Fibroblast of lung (primary cell): ENCODE measurements at regions not wholly inside any gene's neighbourhood (a gene's known extent, or its start where the extent isn't known, plus 50 kb on each side); places are given as distances from the start of the nearest gene placed in this dataset.

ENCODE experiments used
- DNase-seq, 2 donors: peaks; one replicate each; pipeline versions ENCODE4 v3.0.0 to v3.0.0-alpha.2; 2010; ENCODE audit warnings: low read depth in 2 of 2
- H2AFZ ChIP-seq: 2 replicates; pipeline ENCODE4 v1.5.1; 2012; ENCODE audit warnings: low read length, control low read depth, inconsistent platforms
- H3K27ac ChIP-seq: 2 replicates; pipeline ENCODE4 v1.5.1; 2011; ENCODE audit warnings: low read length, control low read depth; ENCODE audit not compliant: insufficient read depth
- H3K27me3 ChIP-seq: 2 replicates; pipeline ENCODE4 v1.5.1; 2011; ENCODE audit warnings: mild to moderate bottlenecking, low read length; ENCODE audit not compliant: control insufficient read depth, insufficient read depth
- H3K36me3 ChIP-seq: 2 replicates; pipeline ENCODE4 v1.5.1; 2011; ENCODE audit warnings: low read length; ENCODE audit not compliant: control insufficient read depth, insufficient read depth
- H3K4me1 ChIP-seq: 2 replicates; pipeline ENCODE4 v1.5.1; 2011; ENCODE audit warnings: low read length; ENCODE audit not compliant: control insufficient read depth, insufficient read depth; ENCODE audit errors: extremely low read depth
- H3K4me2 ChIP-seq: 2 replicates; pipeline ENCODE4 v1.5.1; 2011; ENCODE audit warnings: low read length, control low read depth; ENCODE audit not compliant: insufficient read depth; ENCODE audit errors: extremely low read depth
- H3K4me3 ChIP-seq, 4 experiments: fragments of 200-600 bp in 1 of 4; sonication (generic) in 1 of 4; replicated peaks in 1 of 4; 2 replicates each; pipeline ENCODE4 v1.5.1; 2011 to 2016; ENCODE audit warnings: low read length in 4 of 4, low read depth in 3 of 4, mild to moderate bottlenecking in 3 of 4, control low read depth in 2 of 4, inconsistent platforms in 1 of 4, mixed read lengths in 1 of 4; ENCODE audit not compliant: insufficient read depth in 1 of 4; ENCODE audit errors: control extremely low read depth in 1 of 4
- H3K79me2 ChIP-seq: 2 replicates; pipeline ENCODE4 v1.5.1; 2012; ENCODE audit warnings: mild to moderate bottlenecking, low read length, inconsistent platforms; ENCODE audit not compliant: control insufficient read depth, insufficient read depth
- H3K9ac ChIP-seq: 2 replicates; pipeline ENCODE4 v1.5.1; 2011; ENCODE audit warnings: mild to moderate bottlenecking, low read length, control low read depth; ENCODE audit not compliant: insufficient read depth
- H3K9me3 ChIP-seq: 2 replicates; pipeline ENCODE4 v1.5.1; 2012; ENCODE audit warnings: low read depth, low read length; ENCODE audit not compliant: control insufficient read depth, insufficient read depth
- H4K20me1 ChIP-seq: 2 replicates; pipeline ENCODE4 v1.5.1; 2011; ENCODE audit warnings: low read length; ENCODE audit not compliant: control insufficient read depth, insufficient read depth; ENCODE audit errors: extremely low read depth
- EZH2 ChIP-seq: IDR thresholded peaks from 2 replicates; pipeline ENCODE4 v1.5.1; 2012; ENCODE audit warnings: low read length, control low read depth, mild to moderate bottlenecking; ENCODE audit errors: missing control alignments
- TF ChIP-seq, protein P1 (sequence below), 2 donors: IDR thresholded peaks in 1 of 2; conservative IDR thresholded peaks in 1 of 2; 1 replicate in 1 of 2; 2 replicates in 1 of 2; pipeline ENCODE4 v1.5.1; 2011 to 2012; ENCODE audit warnings: low read length in 2 of 2, control low read depth in 1 of 2, inconsistent platforms in 1 of 2, low read depth in 1 of 2, mild to moderate bottlenecking in 1 of 2

DNA sequence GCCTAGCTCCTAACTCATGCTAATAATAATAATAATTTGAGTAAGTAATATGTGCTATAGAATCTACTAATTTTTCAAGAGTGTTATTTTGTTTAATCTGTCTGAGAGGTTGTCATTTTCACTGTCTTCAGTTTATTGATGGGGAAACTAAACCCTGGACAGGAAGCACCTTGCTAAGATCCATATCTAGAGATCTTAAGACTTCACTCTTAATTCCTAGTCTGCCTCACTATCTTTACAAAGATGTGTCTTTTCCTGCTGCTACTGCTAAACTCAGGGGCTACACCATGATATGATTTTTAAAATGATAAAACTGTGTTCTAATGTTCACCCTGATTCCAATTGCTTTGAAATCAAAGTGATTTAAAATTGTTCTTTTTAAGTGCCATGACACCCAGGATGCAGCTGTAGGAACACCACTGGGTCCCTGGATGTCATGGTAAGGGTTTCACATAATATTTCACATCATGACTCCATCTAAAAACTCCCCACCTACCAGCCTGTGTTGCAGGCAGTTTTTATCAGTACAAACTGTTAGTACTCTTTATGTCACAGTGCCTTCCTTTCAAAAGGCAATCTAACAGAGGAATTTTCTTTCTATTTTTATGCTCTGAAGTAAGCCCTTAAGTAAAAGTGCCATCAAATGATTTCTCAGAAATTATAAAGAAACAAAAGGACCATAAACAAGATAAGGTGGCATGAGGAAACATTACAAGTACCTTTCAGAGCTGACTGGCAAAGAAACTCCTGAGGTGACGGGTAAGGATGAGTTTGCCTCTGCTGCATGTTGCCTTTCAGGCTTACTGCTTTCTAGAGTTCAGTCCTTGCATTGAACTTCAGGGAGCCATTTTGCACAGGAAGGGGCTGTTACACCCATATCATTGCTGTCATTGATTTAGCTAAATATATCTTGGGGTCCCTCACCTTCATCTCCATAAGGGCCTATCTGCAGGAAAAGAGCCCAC lies 160.1 kb upstream of the SATB1 start:
- no peak for TF ChIP-seq EZH2
- TF ChIP-seq, protein P1, sequence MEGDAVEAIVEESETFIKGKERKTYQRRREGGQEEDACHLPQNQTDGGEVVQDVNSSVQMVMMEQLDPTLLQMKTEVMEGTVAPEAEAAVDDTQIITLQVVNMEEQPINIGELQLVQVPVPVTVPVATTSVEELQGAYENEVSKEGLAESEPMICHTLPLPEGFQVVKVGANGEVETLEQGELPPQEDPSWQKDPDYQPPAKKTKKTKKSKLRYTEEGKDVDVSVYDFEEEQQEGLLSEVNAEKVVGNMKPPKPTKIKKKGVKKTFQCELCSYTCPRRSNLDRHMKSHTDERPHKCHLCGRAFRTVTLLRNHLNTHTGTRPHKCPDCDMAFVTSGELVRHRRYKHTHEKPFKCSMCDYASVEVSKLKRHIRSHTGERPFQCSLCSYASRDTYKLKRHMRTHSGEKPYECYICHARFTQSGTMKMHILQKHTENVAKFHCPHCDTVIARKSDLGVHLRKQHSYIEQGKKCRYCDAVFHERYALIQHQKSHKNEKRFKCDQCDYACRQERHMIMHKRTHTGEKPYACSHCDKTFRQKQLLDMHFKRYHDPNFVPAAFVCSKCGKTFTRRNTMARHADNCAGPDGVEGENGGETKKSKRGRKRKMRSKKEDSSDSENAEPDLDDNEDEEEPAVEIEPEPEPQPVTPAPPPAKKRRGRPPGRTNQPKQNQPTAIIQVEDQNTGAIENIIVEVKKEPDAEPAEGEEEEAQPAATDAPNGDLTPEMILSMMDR (conservative IDR thresholded peaks at IDR 0.05 in 1 of 2, IDR thresholded peaks at IDR 0.05 in 1 of 2; ENCODE audit: low read depth in 1 of 2, low read length in 2 of 2): no peak
- Histone ChIP-seq H3K79me2 (no peaks in the 10 kb centered on the region), H2AFZ (no peak overlapping the region)

DNA sequence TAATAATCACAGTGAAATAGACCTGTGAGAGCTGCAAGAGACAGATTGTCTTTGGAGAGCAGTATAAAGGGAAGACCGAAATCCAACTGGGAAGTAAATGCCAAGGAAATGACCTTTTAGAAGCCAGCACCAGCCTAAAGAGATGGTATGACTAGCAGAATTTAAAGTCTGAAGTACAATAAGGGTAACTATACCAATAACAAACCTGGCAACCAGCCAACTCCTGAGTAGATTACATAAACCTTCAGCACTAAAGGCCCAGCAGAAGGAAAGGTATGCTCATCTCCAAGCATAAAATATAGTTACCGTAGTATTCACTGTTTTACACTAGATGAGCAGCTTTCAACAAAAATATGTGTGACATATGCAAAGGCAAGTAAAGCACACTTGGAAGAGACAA lies 155.1 kb upstream of the SATB1 start:
- no peaks in the 10 kb centered on the region for H3K79me2 ChIP-seq
- no peak overlapping the region for H3K4me3 ChIP-seq
- H2AFZ ChIP-seq: no peak overlapping the region
- DNase-seq: no peak
- TF ChIP-seq, protein P1 (conservative IDR thresholded peaks at IDR 0.05 in 1 of 2, IDR thresholded peaks at IDR 0.05 in 1 of 2; ENCODE audit: low read depth in 1 of 2, low read length in 2 of 2): no peak
- no peak for TF ChIP-seq EZH2
- H3K4me1 ChIP-seq: no peaks in the 10 kb centered on the region
- H3K4me2 ChIP-seq: no peak overlapping the region
- H3K9ac ChIP-seq: no peak overlapping the region
- no peaks in the 10 kb centered on the region for H3K36me3 ChIP-seq
- H4K20me1 ChIP-seq: no peaks in the 10 kb centered on the region
- no peaks in the 10 kb centered on the region for H3K27me3 ChIP-seq
- H3K27ac ChIP-seq: no peak overlapping the region
- H3K9me3 ChIP-seq: no peaks in the 10 kb centered on the region

More for the DNA sequence above, 160.1 kb upstream of the SATB1 start:
- Histone ChIP-seq H3K27me3 (no peaks in the 10 kb centered on the region), H3K36me3 (no peaks in the 10 kb centered on the region), H3K4me1 (no peaks in the 10 kb centered on the region), H3K9me3 (no peaks in the 10 kb centered on the region), H3K27ac (no peak overlapping the region), H3K4me2 (no peak overlapping the region), H4K20me1 (no peaks in the 10 kb centered on the region), H3K4me3 (no peak overlapping the region), H3K9ac (no peak overlapping the region)
- no peak for DNase-seq

DNA sequence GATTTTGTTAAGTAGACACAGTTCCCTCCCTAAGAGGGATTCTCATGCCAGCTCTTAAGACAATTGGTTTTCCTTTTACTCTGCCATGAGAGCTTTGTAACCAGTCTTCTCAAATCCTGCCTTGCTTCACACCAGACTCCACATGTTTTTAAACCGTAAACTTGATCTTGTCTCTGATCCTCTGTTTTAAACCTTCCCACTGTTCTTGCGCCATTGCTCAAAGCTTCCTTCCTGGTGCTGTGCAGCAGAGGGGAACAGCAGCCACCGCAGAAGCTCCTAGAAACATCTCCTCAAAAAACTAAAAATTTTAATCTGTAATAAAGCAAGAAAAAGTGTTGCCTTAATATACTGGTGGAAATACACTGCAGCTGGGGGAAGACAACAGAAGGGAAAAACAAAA lies 154.5 kb upstream of the SATB1 start:
- H3K4me1 ChIP-seq: no peaks in the 10 kb centered on the region
- no peak for DNase-seq
- no peaks in the 10 kb centered on the region for H3K36me3 ChIP-seq
- H3K9ac ChIP-seq: no peak overlapping the region
- H3K4me2 ChIP-seq: no peak overlapping the region
- H3K27ac ChIP-seq: no peak overlapping the region
- H2AFZ ChIP-seq: no peak overlapping the region
- H3K79me2 ChIP-seq: no peaks in the 10 kb centered on the region
- no peaks in the 10 kb centered on the region for H3K27me3 ChIP-seq
- H3K9me3 ChIP-seq: no peaks in the 10 kb centered on the region
- TF ChIP-seq, protein P1 (conservative IDR thresholded peaks at IDR 0.05 in 1 of 2, IDR thresholded peaks at IDR 0.05 in 1 of 2; ENCODE audit: low read depth in 1 of 2, low read length in 2 of 2): no peak
- no peak for TF ChIP-seq EZH2
- H4K20me1 ChIP-seq: no peaks in the 10 kb centered on the region
- no peak overlapping the region for H3K4me3 ChIP-seq
